CD14-positive monocyte (primary cell): ENCODE measurements at regions not wholly inside any gene's neighbourhood (a gene's known extent, or its start where the extent isn't known, plus 50 kb on each side); places are given as distances from the start of the nearest gene placed in this dataset.

Experiments
- DNase-seq, 3 donors: peaks; one replicate each; pipeline ENCODE4 v3.0.0-alpha.2; 2011 to 2022
- H2AFZ ChIP-seq: 2 replicates; pipeline ENCODE4 v1.6.0; 2012; ENCODE audit warnings: mild to moderate bottlenecking, low read depth, low read length, inconsistent platforms; ENCODE audit not compliant: insufficient read depth, poor library complexity, severe bottlenecking
- H3K27ac ChIP-seq, 2 donors: 1 replicate in 1 of 2; 2 replicates in 1 of 2; pipeline ENCODE4 v1.5.1; 2012 to 2013; ENCODE audit warnings: low read length in 2 of 2, control low read depth in 1 of 2, inconsistent platforms in 1 of 2, low read depth in 1 of 2, mild to moderate bottlenecking in 1 of 2
- H3K27me3 ChIP-seq, 2 donors: one replicate each; pipeline versions ENCODE4 v1.6.0 to v1.6.1; 2011 to 2013; ENCODE audit warnings: low read length in 2 of 2; ENCODE audit not compliant: control insufficient read depth in 2 of 2, insufficient read depth in 2 of 2
- H3K36me3 ChIP-seq, 2 donors: replicated peaks in 1 of 2; 1 replicate in 1 of 2; 2 replicates in 1 of 2; pipeline versions ENCODE4 v1.5.1 to v1.6.1; 2012 to 2013; ENCODE audit warnings: low read length in 2 of 2, control low read depth in 1 of 2, inconsistent platforms in 1 of 2, mild to moderate bottlenecking in 1 of 2; ENCODE audit not compliant: insufficient read depth in 2 of 2, control insufficient read depth in 1 of 2
- H3K4me1 ChIP-seq, 2 donors: 1 replicate in 1 of 2; 2 replicates in 1 of 2; pipeline versions ENCODE4 v1.5.1 to v1.6.1; 2012 to 2013; ENCODE audit warnings: low read length in 2 of 2, control low read depth in 1 of 2, inconsistent platforms in 1 of 2, mild to moderate bottlenecking in 1 of 2, moderate library complexity in 1 of 2; ENCODE audit not compliant: insufficient read depth in 2 of 2, control insufficient read depth in 1 of 2
- H3K4me2 ChIP-seq: replicated peaks from 2 replicates; pipeline ENCODE3; 2012; ENCODE audit warnings: low read length, moderate library complexity, mild to moderate bottlenecking; ENCODE audit not compliant: poor library complexity, severe bottlenecking; ENCODE audit errors: extremely low read depth
- H3K4me3 ChIP-seq, 3 experiments: fragments of 200-600 bp in 1 of 3; sonication (generic) in 1 of 3; replicated peaks in 1 of 3; 1 replicate in 2 of 3; 2 replicates in 1 of 3; pipeline ENCODE4 v1.5.1; 2011 to 2013; ENCODE audit warnings: low read length in 3 of 3, mild to moderate bottlenecking in 3 of 3, control low read depth in 2 of 3, low read depth in 2 of 3, inconsistent platforms in 1 of 3, moderate library complexity in 1 of 3
- H3K79me2 ChIP-seq: 2 replicates; pipeline ENCODE4 v1.6.0; 2012; ENCODE audit warnings: mild to moderate bottlenecking, control low read depth, inconsistent platforms, low read length, moderate library complexity; ENCODE audit not compliant: insufficient read depth
- H3K9ac ChIP-seq: 2 replicates; pipeline ENCODE4 v1.6.0; 2017; ENCODE audit warnings: low read length, mild to moderate bottlenecking; ENCODE audit not compliant: insufficient read depth, poor library complexity, severe bottlenecking
- H3K9me3 ChIP-seq, 2 donors: replicated peaks in 1 of 2; 1 replicate in 1 of 2; 2 replicates in 1 of 2; pipeline versions ENCODE4 v1.5.1 to v1.6.1; 2012 to 2013; ENCODE audit warnings: low read length in 2 of 2, control low read depth in 1 of 2; ENCODE audit not compliant: control insufficient read depth in 1 of 2, insufficient read depth in 1 of 2
- H4K20me1 ChIP-seq: 2 replicates; pipeline ENCODE4 v1.6.0; 2012; ENCODE audit warnings: mild to moderate bottlenecking, low read length, control low read depth, moderate library complexity; ENCODE audit not compliant: insufficient read depth
- H3K27ac Mint-ChIP-seq, 7 donors: one replicate each; pipeline ENCODE4 v1.8.0; 2020; ENCODE audit warnings: mild to moderate bottlenecking in 7 of 7, mixed read lengths in 7 of 7, moderate library complexity in 6 of 7, inconsistent platforms in 2 of 7
- H3K27me3 Mint-ChIP-seq, 3 donors: one replicate each; pipeline ENCODE4 v1.8.0; 2021 to 2022; ENCODE audit warnings: low read depth in 3 of 3, mild to moderate bottlenecking in 3 of 3, mixed read lengths in 3 of 3, moderate library complexity in 3 of 3, inconsistent platforms in 1 of 3
- H3K36me3 Mint-ChIP-seq, 2 donors: one replicate each; pipeline ENCODE4 v1.8.0; 2020; ENCODE audit warnings: mixed read lengths in 2 of 2, inconsistent platforms in 1 of 2, mild to moderate bottlenecking in 1 of 2
- H3K4me1 Mint-ChIP-seq: one replicate; pipeline ENCODE4 v1.8.0; 2020; ENCODE audit warnings: mild to moderate bottlenecking, mixed read lengths
- H3K4me3 Mint-ChIP-seq, 2 donors: one replicate each; pipeline ENCODE4 v1.8.0; 2020; ENCODE audit warnings: mild to moderate bottlenecking in 2 of 2, mixed read lengths in 2 of 2, moderate library complexity in 1 of 2
- H3K9me3 Mint-ChIP-seq, 7 donors: one replicate each; pipeline ENCODE4 v1.8.0; 2020 to 2022; ENCODE audit warnings: mixed read lengths in 7 of 7, mild to moderate bottlenecking in 6 of 7, moderate library complexity in 6 of 7, inconsistent platforms in 2 of 7
- WGBS: methylation state at CpG from one replicate; pipeline ENCODE4 v1.1.5; 2013; ENCODE audit warnings: missing lambda C conversion rate; ENCODE audit not compliant: insufficient coverage; 5-methylcytosine and 5-hydroxymethylcytosine counted together
- intact Hi-C, 2 donors: fragments of 100-400 bp; cut with micrococcal nuclease; formaldehyde crosslinking; loops; one replicate each; pipeline versions ENCODE4 v1.15.0 to v1.15.1; 2023
- TF ChIP-seq, protein P1 (sequence below): fragments of 200-600 bp; IDR thresholded peaks from one replicate; pipeline ENCODE4 v1.8.0; 2022; ENCODE audit warnings: antibody characterized with exemption, mild to moderate bottlenecking

DNA sequence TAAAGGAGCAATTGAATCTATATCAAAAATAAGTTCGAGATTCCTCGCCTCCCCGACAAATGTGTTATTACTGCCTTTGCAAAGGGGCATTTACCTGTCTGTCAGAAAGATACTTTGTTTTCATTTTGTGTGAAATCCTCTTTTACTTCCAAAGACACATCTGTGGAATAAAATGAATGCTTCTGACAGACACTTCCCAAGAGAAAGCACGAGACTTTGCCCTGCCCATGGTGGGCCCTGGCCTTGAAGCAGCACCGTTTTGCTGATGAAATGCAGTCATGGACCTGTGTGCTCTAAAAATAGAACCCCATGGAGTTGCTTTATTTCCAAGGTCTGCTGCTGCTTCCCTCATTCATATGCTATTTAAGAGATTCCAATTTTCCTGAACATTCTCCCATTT lies 85.9 kb upstream of the USP47 start:
- Histone ChIP-seq H3K36me3 (no peaks in the 10 kb centered on the region), H4K20me1 (no peaks in the 10 kb centered on the region), H2AFZ (no peak overlapping the region), H3K4me1 (no peaks in the 10 kb centered on the region), H3K9ac (no peak overlapping the region), H3K79me2 (no peaks in the 10 kb centered on the region), H3K4me2 (no peak overlapping the region), H3K27ac (no peak overlapping the region), H3K27me3 (no peaks in the 10 kb centered on the region), H3K9me3 (no peaks in the 10 kb centered on the region), H3K4me3 (no peak overlapping the region)
- H3K4me1 Mint-ChIP-seq: no peaks in the 10 kb centered on the region
- H3K4me3 Mint-ChIP-seq: no peak overlapping the region
- intact Hi-C loops: no loop called here
- H3K9me3 Mint-ChIP-seq: peaks cover 0 to 2% (median 0%) of the 10 kb centered on the region in 7 donors
- peaks cover 4 to 6% (median 5%) of the 10 kb centered on the region in 3 donors for H3K27me3 Mint-ChIP-seq
- no peaks in the 10 kb centered on the region for H3K36me3 Mint-ChIP-seq
- WGBS: 93% methylated on average over 2 of the region's 5 CpGs
- H3K27ac Mint-ChIP-seq: no peak overlapping the region
- TF ChIP-seq, protein P1, sequence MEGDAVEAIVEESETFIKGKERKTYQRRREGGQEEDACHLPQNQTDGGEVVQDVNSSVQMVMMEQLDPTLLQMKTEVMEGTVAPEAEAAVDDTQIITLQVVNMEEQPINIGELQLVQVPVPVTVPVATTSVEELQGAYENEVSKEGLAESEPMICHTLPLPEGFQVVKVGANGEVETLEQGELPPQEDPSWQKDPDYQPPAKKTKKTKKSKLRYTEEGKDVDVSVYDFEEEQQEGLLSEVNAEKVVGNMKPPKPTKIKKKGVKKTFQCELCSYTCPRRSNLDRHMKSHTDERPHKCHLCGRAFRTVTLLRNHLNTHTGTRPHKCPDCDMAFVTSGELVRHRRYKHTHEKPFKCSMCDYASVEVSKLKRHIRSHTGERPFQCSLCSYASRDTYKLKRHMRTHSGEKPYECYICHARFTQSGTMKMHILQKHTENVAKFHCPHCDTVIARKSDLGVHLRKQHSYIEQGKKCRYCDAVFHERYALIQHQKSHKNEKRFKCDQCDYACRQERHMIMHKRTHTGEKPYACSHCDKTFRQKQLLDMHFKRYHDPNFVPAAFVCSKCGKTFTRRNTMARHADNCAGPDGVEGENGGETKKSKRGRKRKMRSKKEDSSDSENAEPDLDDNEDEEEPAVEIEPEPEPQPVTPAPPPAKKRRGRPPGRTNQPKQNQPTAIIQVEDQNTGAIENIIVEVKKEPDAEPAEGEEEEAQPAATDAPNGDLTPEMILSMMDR: no peak
- DNase-seq: no peak

DNA sequence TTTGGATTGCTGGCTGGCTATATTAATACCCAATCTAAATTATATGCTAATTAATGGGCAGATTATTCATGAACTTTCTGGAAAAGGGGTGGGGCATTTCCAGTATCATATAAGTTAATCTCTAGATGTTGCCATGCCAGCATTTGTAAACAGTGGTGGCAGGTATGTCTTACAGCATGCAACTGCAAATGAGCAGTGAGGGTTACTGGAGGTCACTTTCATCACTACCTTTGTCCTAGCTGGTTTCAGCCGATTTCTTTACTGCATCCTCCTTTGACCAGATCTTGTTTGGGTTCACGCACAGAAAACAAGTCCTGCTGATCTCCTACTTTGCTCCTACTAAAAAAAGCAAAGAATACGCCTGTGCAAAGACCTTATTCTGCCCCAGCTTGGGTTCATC lies 89.1 kb upstream of the USP47 start:
- H3K4me3 Mint-ChIP-seq: no peak overlapping the region
- H3K9me3 ChIP-seq: no peaks in the 10 kb centered on the region
- no peak overlapping the region for H3K4me3 ChIP-seq
- intact Hi-C loops: no loop called here
- H3K79me2 ChIP-seq: no peaks in the 10 kb centered on the region
- H3K36me3 ChIP-seq: no peaks in the 10 kb centered on the region
- no peak overlapping the region for H3K9ac ChIP-seq
- H3K9me3 Mint-ChIP-seq: peaks cover 0 to 2% (median 0%) of the 10 kb centered on the region in 7 donors
- H3K36me3 Mint-ChIP-seq: no peaks in the 10 kb centered on the region
- H3K27ac Mint-ChIP-seq: no peak overlapping the region
- no peak overlapping the region for H3K4me2 ChIP-seq
- H3K4me1 Mint-ChIP-seq: no peaks in the 10 kb centered on the region
- H3K27ac ChIP-seq: no peak overlapping the region
- H3K27me3 ChIP-seq: no peaks in the 10 kb centered on the region
- H3K4me1 ChIP-seq: no peaks in the 10 kb centered on the region
- no peaks in the 10 kb centered on the region for H4K20me1 ChIP-seq
- no peak for DNase-seq
- H2AFZ ChIP-seq: no peak overlapping the region
- peaks cover 4 to 8% (median 7%) of the 10 kb centered on the region in 3 donors for H3K27me3 Mint-ChIP-seq
- WGBS: 93% methylated on average over 3 of the region's 3 CpGs
- TF ChIP-seq, protein P1: no peak
